ENCODE measurements at regions not wholly inside any gene's neighbourhood (a gene's known extent, or its start where the extent isn't known, plus 50 kb on each side); places are given as distances from the start of the nearest gene placed in this dataset.

GRCh38 chrX:113828470-113828869, 755.4 kb upstream of the HTR2C start:
- Mint-ChIP-seq H3K4me3 (no peak overlapping the region), H3K36me3 (ENCODE audit: low read depth) (no peaks in the 10 kb centered on the region), H3K27me3 (no peaks in the 10 kb centered on the region), H3K9me3 (peaks cover 2% of the 10 kb centered on the region), H3K27ac (no peak overlapping the region), H3K4me1 (no peaks in the 10 kb centered on the region)
- TF ChIP-seq CTCF (IDR thresholded peaks at IDR 0.05): no peak
- ChIA-PET POLR2A (no interaction called here), CTCF (no interaction called here)
- DNase-seq: no peak
- no peak for ATAC-seq (ENCODE audit: low read depth)
- intact Hi-C loops (cut with micrococcal nuclease): no loop called here

GRCh38 chrX:113818346-113818745, 765.5 kb upstream of the HTR2C start:
- ATAC-seq (ENCODE audit: low read depth): no peak

GRCh38 chrX:113804819-113805218, 779.1 kb upstream of the HTR2C start:
- Mint-ChIP-seq H3K27ac (no peak overlapping the region), H3K4me1 (peaks cover 11% of the 10 kb centered on the region), H3K36me3 (ENCODE audit: low read depth) (no peaks in the 10 kb centered on the region), H3K27me3 (no peaks in the 10 kb centered on the region), H3K4me3 (no peak overlapping the region), H3K9me3 (no peaks in the 10 kb centered on the region)
- POLR2A ChIA-PET: no interaction called here
- CTCF ChIA-PET: no interaction called here
- DNase-seq (no peak), ATAC-seq (ENCODE audit: low read depth) (no peak)
- intact Hi-C loops (cut with micrococcal nuclease): no loop called here
- no peak for TF ChIP-seq CTCF (IDR thresholded peaks at IDR 0.05)

More at GRCh38 chrX:113818346-113818745, 765.5 kb upstream of the HTR2C start:
- intact Hi-C loops (cut with micrococcal nuclease): no loop called here
- H3K36me3 Mint-ChIP-seq (ENCODE audit: low read depth): no peaks in the 10 kb centered on the region
- no peaks in the 10 kb centered on the region for H3K4me1 Mint-ChIP-seq
- H3K27ac Mint-ChIP-seq: no peak overlapping the region
- no peak overlapping the region for H3K4me3 Mint-ChIP-seq
- H3K9me3 Mint-ChIP-seq: peaks cover 5% of the 10 kb centered on the region
- DNase-seq: no peak
- POLR2A ChIA-PET: no interaction called here
- CTCF ChIA-PET: no interaction called here
- no peak for TF ChIP-seq CTCF (IDR thresholded peaks at IDR 0.05)
- H3K27me3 Mint-ChIP-seq: no peaks in the 10 kb centered on the region

- Mint-ChIP-seq H3K4me3 (no peak overlapping the region), H3K27ac (no peak overlapping the region), H3K9me3 (no peaks in the 10 kb centered on the region), H3K27me3 (no peaks in the 10 kb centered on the region), H3K36me3 (ENCODE audit: low read depth) (no peaks in the 10 kb centered on the region), H3K4me1 (peaks cover 11% of the 10 kb centered on the region)
- intact Hi-C loops (cut with micrococcal nuclease): no loop called here
- ChIA-PET CTCF (no interaction called here), POLR2A (no interaction called here)
- TF ChIP-seq CTCF (IDR thresholded peaks at IDR 0.05): no peak
- DNase-seq (no peak), ATAC-seq (ENCODE audit: low read depth) (no peak)
These were observed 779.6 kb upstream of the HTR2C start for GRCh38 chrX:113804291-113804690.

GRCh38 chrX:113802837-113803236, 781.0 kb upstream of the HTR2C start:
- Mint-ChIP-seq H3K27ac (no peak overlapping the region), H3K27me3 (no peaks in the 10 kb centered on the region), H3K36me3 (ENCODE audit: low read depth) (no peaks in the 10 kb centered on the region), H3K4me3 (no peak overlapping the region), H3K4me1 (peaks cover 14% of the 10 kb centered on the region), H3K9me3 (no peaks in the 10 kb centered on the region)
- TF ChIP-seq CTCF (IDR thresholded peaks at IDR 0.05): no peak
- POLR2A ChIA-PET: no interaction called here
- DNase-seq (no peak), ATAC-seq (ENCODE audit: low read depth) (no peak)
- intact Hi-C loops (cut with micrococcal nuclease): no loop called here
- CTCF ChIA-PET: no interaction called here
